Trophoblast cell (in vitro differentiated cells and primary cell): ENCODE measurements at regions not wholly inside any gene's neighbourhood (a gene's known extent, or its start where the extent isn't known, plus 50 kb on each side); places are given as distances from the start of the nearest gene placed in this dataset.
A peak's percentile ranks its signal among the peaks of the same experiment; 100 is the strongest.

Experiments used
- DNase-seq, 2 donors: peaks; one replicate each; pipeline ENCODE4 v3.0.0-alpha.2; 2016
- H2AFZ ChIP-seq: 2 replicates; pipeline ENCODE4 v1.6.1; 2013; ENCODE audit warnings: low read length, moderate library complexity, mild to moderate bottlenecking; ENCODE audit not compliant: insufficient read depth, poor library complexity
- H2AK5ac ChIP-seq: 2 replicates; pipeline ENCODE4 v1.6.1; 2013; ENCODE audit warnings: mild to moderate bottlenecking, low read length
- H2BK120ac ChIP-seq: 2 replicates; pipeline ENCODE4 v1.6.1; 2013; ENCODE audit warnings: low read length, mild to moderate bottlenecking, moderate library complexity; ENCODE audit not compliant: insufficient read depth, poor library complexity
- H2BK12ac ChIP-seq: 2 replicates; pipeline ENCODE4 v1.6.1; 2013; ENCODE audit warnings: mild to moderate bottlenecking, low read length, moderate library complexity
- H2BK5ac ChIP-seq: 2 replicates; pipeline ENCODE4 v1.6.1; 2013; ENCODE audit warnings: low read length, low read depth, moderate library complexity, mild to moderate bottlenecking; ENCODE audit not compliant: poor library complexity
- H3K14ac ChIP-seq: 2 replicates; pipeline ENCODE4 v1.6.1; 2013; ENCODE audit warnings: mild to moderate bottlenecking, low read length
- H3K18ac ChIP-seq: 2 replicates; pipeline ENCODE4 v1.6.1; 2013; ENCODE audit warnings: mild to moderate bottlenecking, low read length
- H3K23ac ChIP-seq: 2 replicates; pipeline ENCODE4 v1.6.1; 2013; ENCODE audit warnings: low read length
- H3K27ac ChIP-seq: 2 replicates; pipeline ENCODE4 v1.5.1; 2013; ENCODE audit warnings: low read depth, mild to moderate bottlenecking, inconsistent platforms, low read length, moderate library complexity
- H3K27me3 ChIP-seq: 2 replicates; pipeline ENCODE4 v1.6.1; 2013; ENCODE audit warnings: inconsistent platforms, mild to moderate bottlenecking, low read length, moderate library complexity; ENCODE audit not compliant: insufficient read depth
- H3K36me3 ChIP-seq, 2 experiments: 1 replicate in 1 of 2; 2 replicates in 1 of 2; pipeline ENCODE4 v1.6.1; 2013; ENCODE audit warnings: low read length in 2 of 2, mild to moderate bottlenecking in 2 of 2, moderate library complexity in 1 of 2; ENCODE audit not compliant: insufficient read depth in 2 of 2, control insufficient read depth in 1 of 2
- H3K4ac ChIP-seq: 2 replicates; pipeline ENCODE4 v1.6.1; 2013; ENCODE audit warnings: low read depth, mild to moderate bottlenecking, low read length, moderate library complexity
- H3K4me1 ChIP-seq, 2 experiments: 1 replicate in 1 of 2; 2 replicates in 1 of 2; pipeline ENCODE4 v1.6.1; 2013; ENCODE audit warnings: low read length in 2 of 2, mild to moderate bottlenecking in 2 of 2, moderate library complexity in 1 of 2; ENCODE audit not compliant: insufficient read depth in 2 of 2, control insufficient read depth in 1 of 2
- H3K4me2 ChIP-seq: 2 replicates; pipeline ENCODE4 v1.6.1; 2013; ENCODE audit warnings: inconsistent platforms, mild to moderate bottlenecking, low read length, moderate library complexity
- H3K4me3 ChIP-seq: 2 replicates; pipeline ENCODE4 v1.5.1; 2013; ENCODE audit warnings: mild to moderate bottlenecking, low read depth, low read length, inconsistent platforms
- H3K79me1 ChIP-seq: one replicate; pipeline ENCODE4 v1.6.1; 2013; ENCODE audit warnings: low read length
- H3K79me2 ChIP-seq: 2 replicates; pipeline ENCODE4 v1.6.1; 2013; ENCODE audit warnings: low read length, mild to moderate bottlenecking; ENCODE audit not compliant: control insufficient read depth, insufficient read depth, poor library complexity
- H3K9ac ChIP-seq: 2 replicates; pipeline ENCODE4 v1.6.1; 2013; ENCODE audit warnings: mild to moderate bottlenecking, low read length
- H3K9me3 ChIP-seq: 2 replicates; pipeline ENCODE4 v1.6.1; 2013; ENCODE audit warnings: low read depth, mild to moderate bottlenecking, control low read depth, inconsistent platforms, low read length; ENCODE audit not compliant: insufficient read depth
- H4K12ac ChIP-seq: 2 replicates; pipeline ENCODE4 v1.6.1; 2013; ENCODE audit warnings: low read depth, mild to moderate bottlenecking, low read length, moderate library complexity
- H4K8ac ChIP-seq: 2 replicates; pipeline ENCODE4 v1.6.1; 2013; ENCODE audit warnings: low read depth, mild to moderate bottlenecking, low read length, moderate library complexity
- H4K91ac ChIP-seq: one replicate; pipeline ENCODE4 v1.6.1; 2013; ENCODE audit warnings: low read depth, mild to moderate bottlenecking, low read length, moderate library complexity
- WGBS: extraction: QIAGEN DNeasy Blood & Tissue Kit; methylation state at CpG from one replicate; pipeline ENCODE4 v1.1.7; 2013; ENCODE audit warnings: missing lambda C conversion rate; ENCODE audit not compliant: insufficient read length, insufficient coverage; ENCODE audit errors: extremely low coverage; 5-methylcytosine and 5-hydroxymethylcytosine counted together

DNA sequence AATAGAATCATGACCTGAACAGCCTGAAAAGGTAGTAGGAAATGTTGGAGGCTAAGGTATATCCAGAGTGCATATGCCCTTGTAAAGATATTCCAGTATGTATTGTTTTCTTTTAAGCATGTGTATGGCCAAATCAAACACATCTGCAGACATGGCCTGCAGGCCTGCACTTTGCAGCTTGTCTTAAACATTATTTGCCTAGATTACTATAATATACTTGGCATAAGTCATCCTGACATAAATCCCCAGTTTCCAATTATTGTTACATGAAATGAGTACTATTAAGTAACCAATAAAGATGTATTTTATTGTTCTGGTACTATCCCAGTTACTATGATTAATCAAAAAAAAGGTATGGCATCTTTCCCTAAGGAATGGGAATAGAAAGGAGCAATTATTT, 169.1 kb upstream of the PTBP2 start:
- Histone ChIP-seq H4K91ac (no peak overlapping the region), H3K23ac (no peak overlapping the region), H4K12ac (no peak overlapping the region), H2AK5ac (no peak overlapping the region), H3K27ac (no peak overlapping the region), H3K27me3 (no peaks in the 10 kb centered on the region), H3K4me2 (no peak overlapping the region), H2BK120ac (no peak overlapping the region), H2AFZ (no peak overlapping the region), H3K9me3 (no peaks in the 10 kb centered on the region), H3K4me1 (no peaks in the 10 kb centered on the region), H3K79me1 (no peaks in the 10 kb centered on the region), H3K79me2 (no peaks in the 10 kb centered on the region), H2BK12ac (no peak overlapping the region), H3K18ac (no peak overlapping the region), H3K9ac (no peak overlapping the region), H3K14ac (no peak overlapping the region), H3K4me3 (no peak overlapping the region), H3K4ac (no peak overlapping the region), H4K8ac (no peak overlapping the region), H2BK5ac (no peak overlapping the region), H3K36me3 (no peaks in the 10 kb centered on the region)
- DNase-seq = no peak

DNA sequence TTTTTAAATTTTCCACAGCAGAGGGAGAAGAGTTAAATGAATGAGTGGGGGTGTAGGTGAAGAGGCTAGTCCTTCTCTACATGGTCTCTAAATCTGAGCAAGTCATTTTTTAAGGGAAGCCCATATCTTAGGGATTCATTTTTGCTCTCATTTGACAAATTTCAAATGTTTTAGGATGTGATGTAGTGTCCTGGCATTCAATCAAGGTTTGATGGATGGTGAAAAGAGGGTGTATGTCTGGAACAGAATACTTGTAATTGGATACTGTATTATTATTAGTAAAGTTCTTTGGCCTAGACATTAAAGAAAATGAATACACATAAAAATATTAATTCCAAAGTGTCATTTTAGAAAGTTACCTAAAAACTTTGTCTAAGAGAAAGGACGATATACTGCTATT, 167.8 kb upstream of the PTBP2 start:
- H3K4me3 ChIP-seq = no peak overlapping the region
- no peaks in the 10 kb centered on the region for H3K4me1 ChIP-seq
- H3K14ac ChIP-seq = no peak overlapping the region
- no peak overlapping the region for H3K27ac ChIP-seq
- H3K79me2 ChIP-seq = no peaks in the 10 kb centered on the region
- H4K91ac ChIP-seq = no peak overlapping the region
- H3K36me3 ChIP-seq = no peaks in the 10 kb centered on the region
- H4K12ac ChIP-seq = no peak overlapping the region
- no peak overlapping the region for H2BK5ac ChIP-seq
- H2AK5ac ChIP-seq = no peak overlapping the region
- WGBS = no CpG with 5 or more reads among the region's 1 CpG
- H3K23ac ChIP-seq = no peak overlapping the region
- H2AFZ ChIP-seq = no peak overlapping the region
- no peak overlapping the region for H3K9ac ChIP-seq
- no peak for DNase-seq
- H3K9me3 ChIP-seq = no peaks in the 10 kb centered on the region
- no peaks in the 10 kb centered on the region for H3K79me1 ChIP-seq
- H2BK120ac ChIP-seq = no peak overlapping the region
- H3K18ac ChIP-seq = no peak overlapping the region
- H2BK12ac ChIP-seq = no peak overlapping the region
- no peak overlapping the region for H3K4ac ChIP-seq
- no peak overlapping the region for H4K8ac ChIP-seq
- H3K4me2 ChIP-seq = no peak overlapping the region
- no peaks in the 10 kb centered on the region for H3K27me3 ChIP-seq

DNA sequence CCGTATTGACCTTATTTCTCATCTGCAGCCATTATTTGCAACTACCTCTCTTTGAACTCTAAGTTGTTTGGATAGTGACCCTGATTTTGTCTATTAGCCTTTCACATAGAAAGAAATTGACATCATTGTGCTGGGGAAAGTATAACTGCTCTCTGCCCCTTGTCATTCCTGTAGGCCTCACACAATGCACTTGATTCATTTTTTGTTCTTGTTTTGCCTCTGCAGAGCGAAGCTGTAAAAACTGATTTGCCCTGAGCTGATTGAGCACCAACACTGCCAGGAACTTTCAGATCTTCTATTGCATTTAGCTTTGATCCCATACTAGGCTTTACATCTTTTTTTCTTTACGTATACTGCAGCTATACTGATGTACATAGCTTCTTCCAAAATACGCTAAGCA, 167.2 kb upstream of the PTBP2 start:
- Histone ChIP-seq H4K91ac (no peak overlapping the region), H3K4me3 (no peak overlapping the region), H3K36me3 (no peaks in the 10 kb centered on the region), H3K14ac (no peak overlapping the region), H3K9me3 (no peaks in the 10 kb centered on the region), H3K18ac (no peak overlapping the region), H2BK120ac (no peak overlapping the region), H2AK5ac (no peak overlapping the region), H3K23ac (no peak overlapping the region), H3K79me2 (no peaks in the 10 kb centered on the region), H2BK12ac (no peak overlapping the region), H3K27ac (no peak overlapping the region), H2AFZ (no peak overlapping the region), H3K79me1 (no peaks in the 10 kb centered on the region), H3K4ac (no peak overlapping the region), H2BK5ac (no peak overlapping the region), H3K4me2 (no peak overlapping the region), H4K12ac (no peak overlapping the region), H3K27me3 (no peaks in the 10 kb centered on the region), H4K8ac (no peak overlapping the region), H3K4me1 (no peaks in the 10 kb centered on the region), H3K9ac (no peak overlapping the region)
- no peak for DNase-seq
- no CpG with 5 or more reads among the region's 4 CpGs for WGBS

DNA sequence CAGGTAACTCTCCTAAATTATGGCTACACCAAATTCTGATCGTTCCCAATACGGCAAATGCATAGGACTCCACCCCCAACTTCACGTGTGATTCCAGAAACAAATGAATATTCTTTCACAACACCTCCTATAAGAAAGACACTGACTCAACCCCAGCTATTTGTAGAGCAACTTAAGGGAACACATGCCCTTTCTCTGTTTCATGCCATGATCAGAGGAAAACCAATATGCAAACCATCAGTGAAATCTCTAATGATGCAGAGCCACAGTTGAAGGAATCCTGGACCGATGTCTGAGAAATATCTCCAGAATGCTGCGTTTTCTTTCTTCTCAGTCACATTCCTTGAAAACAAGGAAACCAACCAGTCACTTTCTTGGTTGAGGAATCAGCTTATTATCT, 164.2 kb upstream of the PTBP2 start:
- H3K9me3 ChIP-seq = no peaks in the 10 kb centered on the region
- no CpG with 5 or more reads among the region's 5 CpGs for WGBS
- H4K91ac ChIP-seq = no peak overlapping the region
- H3K4me2 ChIP-seq = no peak overlapping the region
- no peak overlapping the region for H4K12ac ChIP-seq
- no peak overlapping the region for H2BK5ac ChIP-seq
- no peaks in the 10 kb centered on the region for H3K36me3 ChIP-seq
- H3K4me3 ChIP-seq = no peak overlapping the region
- no peak overlapping the region for H3K18ac ChIP-seq
- no peaks in the 10 kb centered on the region for H3K4me1 ChIP-seq
- H3K79me2 ChIP-seq = no peaks in the 10 kb centered on the region
- no peak overlapping the region for H3K14ac ChIP-seq
- H2BK120ac ChIP-seq = no peak overlapping the region
- no peaks in the 10 kb centered on the region for H3K79me1 ChIP-seq
- peak in 1 of 2 donors; percentile 10 for DNase-seq
- no peaks in the 10 kb centered on the region for H3K27me3 ChIP-seq
- no peak overlapping the region for H3K4ac ChIP-seq
- H3K9ac ChIP-seq = no peak overlapping the region
- no peak overlapping the region for H2AK5ac ChIP-seq
- H4K8ac ChIP-seq = no peak overlapping the region
- no peak overlapping the region for H3K27ac ChIP-seq
- no peak overlapping the region for H3K23ac ChIP-seq
- no peak overlapping the region for H2AFZ ChIP-seq
- H2BK12ac ChIP-seq = no peak overlapping the region

DNA sequence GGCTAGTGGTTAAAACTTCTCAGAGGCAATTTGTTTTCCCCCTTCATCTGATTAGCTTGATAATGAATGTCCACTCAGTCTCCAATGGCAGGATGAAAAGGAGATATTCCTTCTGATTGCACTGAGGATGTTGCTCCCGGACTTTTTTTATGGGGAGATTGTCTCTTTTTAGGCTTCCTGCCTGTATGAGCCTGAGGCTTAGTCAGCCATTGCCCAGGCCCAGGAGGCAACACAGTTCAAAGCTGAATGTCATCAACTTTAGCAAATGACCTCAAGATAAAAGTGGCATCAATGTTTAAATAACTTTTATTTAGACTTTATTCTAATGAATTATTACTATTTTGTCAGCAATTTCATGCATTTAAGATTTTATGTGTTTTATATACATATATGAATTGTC, 162.9 kb upstream of the PTBP2 start:
- Histone ChIP-seq H4K91ac (no peak overlapping the region), H3K9ac (no peak overlapping the region), H2BK5ac (no peak overlapping the region), H3K27ac (no peak overlapping the region), H3K79me1 (no peaks in the 10 kb centered on the region), H2BK12ac (no peak overlapping the region), H3K14ac (no peak overlapping the region), H2AFZ (no peak overlapping the region), H3K4me3 (no peak overlapping the region), H3K18ac (no peak overlapping the region), H3K23ac (no peak overlapping the region), H4K8ac (no peak overlapping the region), H2BK120ac (no peak overlapping the region), H4K12ac (no peak overlapping the region), H3K4ac (no peak overlapping the region), H3K4me2 (no peak overlapping the region), H3K79me2 (no peaks in the 10 kb centered on the region), H3K36me3 (no peaks in the 10 kb centered on the region), H2AK5ac (no peak overlapping the region), H3K27me3 (no peaks in the 10 kb centered on the region), H3K4me1 (no peaks in the 10 kb centered on the region), H3K9me3 (no peaks in the 10 kb centered on the region)
- WGBS = no CpG with 5 or more reads among the region's 1 CpG
- no peak for DNase-seq
